ENCODE measurements at regions not wholly inside any gene's neighbourhood (a gene's known extent, or its start where the extent isn't known, plus 50 kb on each side); places are given as distances from the start of the nearest gene placed in this dataset.

DNA sequence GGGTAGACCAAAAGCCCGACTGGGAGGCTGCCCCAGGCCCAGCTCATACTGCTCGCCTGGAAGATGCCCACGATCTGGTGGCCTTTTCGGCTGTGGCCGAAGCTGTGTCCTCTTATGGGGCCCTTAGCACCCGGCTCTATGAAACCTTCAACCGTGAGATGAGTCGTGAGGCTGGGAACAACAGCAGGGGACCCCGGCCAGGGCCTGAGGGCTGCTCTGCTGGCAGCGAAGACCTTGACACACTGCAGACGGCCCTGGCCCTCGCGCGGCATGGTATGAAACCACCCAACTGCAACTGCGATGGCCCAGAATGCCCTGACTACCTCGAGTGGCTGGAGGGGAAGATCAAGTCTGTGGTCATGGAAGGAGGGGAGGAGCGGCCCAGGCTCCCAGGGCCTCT lies 61.7 kb downstream of the TET3 start:
- no peaks in the 10 kb centered on the region for H3K27me3 Mint-ChIP-seq (ENCODE audit: low read depth)
- H3K27ac Mint-ChIP-seq, result no peak overlapping the region
- H3K9me3 Mint-ChIP-seq, result no peaks in the 10 kb centered on the region
- H3K36me3 Mint-ChIP-seq, result peaks cover 12% of the 10 kb centered on the region
- DNase-seq (ENCODE audit: low spot score in 2 of 2, unreplicated experiment in 2 of 2), result no peak
- no peak overlapping the region for H3K4me3 Mint-ChIP-seq
- TF ChIP-seq CTCF (IDR thresholded peaks at IDR 0.05; ENCODE audit: unreplicated experiment), result no peak
- peaks cover 11% of the 10 kb centered on the region for H3K4me1 Mint-ChIP-seq

GRCh38 chr2:74047152-74047551 lies 62.4 kb downstream of the TET3 start:
- H3K4me3 Mint-ChIP-seq, result no peak overlapping the region
- no peak for TF ChIP-seq CTCF (IDR thresholded peaks at IDR 0.05; ENCODE audit: unreplicated experiment)
- H3K4me1 Mint-ChIP-seq, result peaks cover 11% of the 10 kb centered on the region
- no peaks in the 10 kb centered on the region for H3K9me3 Mint-ChIP-seq
- peaks cover 12% of the 10 kb centered on the region for H3K36me3 Mint-ChIP-seq
- H3K27ac Mint-ChIP-seq, result no peak overlapping the region
- H3K27me3 Mint-ChIP-seq (ENCODE audit: low read depth), result no peaks in the 10 kb centered on the region
- no peak for DNase-seq (ENCODE audit: low spot score in 2 of 2, unreplicated experiment in 2 of 2)

GRCh38 chr2:74048147-74048546 lies 63.4 kb downstream of the TET3 start:
- no peaks in the 10 kb centered on the region for H3K27me3 Mint-ChIP-seq (ENCODE audit: low read depth)
- H3K4me3 Mint-ChIP-seq, result no peak overlapping the region
- no peak overlapping the region for H3K27ac Mint-ChIP-seq
- DNase-seq (ENCODE audit: low spot score in 2 of 2, unreplicated experiment in 2 of 2), result no peak
- peaks cover 12% of the 10 kb centered on the region for H3K36me3 Mint-ChIP-seq
- H3K9me3 Mint-ChIP-seq, result no peaks in the 10 kb centered on the region
- TF ChIP-seq CTCF (IDR thresholded peaks at IDR 0.05; ENCODE audit: unreplicated experiment), result no peak
- peaks cover 13% of the 10 kb centered on the region for H3K4me1 Mint-ChIP-seq

GRCh38 chr2:74048843-74049519 lies 64.3 kb downstream of the TET3 start:
- Mint-ChIP-seq H3K27ac (peak overlapping the region; percentile 38), H3K4me1 (peaks cover 22% of the 10 kb centered on the region), H3K4me3 (no peak overlapping the region), H3K36me3 (peaks cover 12% of the 10 kb centered on the region), H3K27me3 (ENCODE audit: low read depth) (no peaks in the 10 kb centered on the region), H3K9me3 (no peaks in the 10 kb centered on the region)
- DNase-seq (ENCODE audit: low spot score in 2 of 2, unreplicated experiment in 2 of 2), result no peak
- TF ChIP-seq CTCF (IDR thresholded peaks at IDR 0.05; ENCODE audit: unreplicated experiment), result no peak

- H3K27me3 Mint-ChIP-seq (ENCODE audit: low read depth), result no peaks in the 10 kb centered on the region
- DNase-seq (ENCODE audit: low spot score in 2 of 2, unreplicated experiment in 2 of 2), result no peak
- TF ChIP-seq CTCF (IDR thresholded peaks at IDR 0.05; ENCODE audit: unreplicated experiment), result no peak
- peaks cover 12% of the 10 kb centered on the region for H3K36me3 Mint-ChIP-seq
- H3K4me3 Mint-ChIP-seq, result no peak overlapping the region
- H3K4me1 Mint-ChIP-seq, result peaks cover 29% of the 10 kb centered on the region
- H3K9me3 Mint-ChIP-seq, result no peaks in the 10 kb centered on the region
- no peak overlapping the region for H3K27ac Mint-ChIP-seq
Measured at GRCh38 chr2:74050151-74050550, 65.4 kb downstream of the TET3 start.

GRCh38 chr2:74051504-74051903 lies 66.8 kb downstream of the TET3 start:
- no peak for DNase-seq (ENCODE audit: low spot score in 2 of 2, unreplicated experiment in 2 of 2)
- Mint-ChIP-seq H3K36me3 (peaks cover 12% of the 10 kb centered on the region), H3K4me3 (no peak overlapping the region), H3K27me3 (ENCODE audit: low read depth) (no peaks in the 10 kb centered on the region), H3K4me1 (peaks cover 35% of the 10 kb centered on the region), H3K27ac (no peak overlapping the region), H3K9me3 (no peaks in the 10 kb centered on the region)
- TF ChIP-seq CTCF (IDR thresholded peaks at IDR 0.05; ENCODE audit: unreplicated experiment), result no peak
